GM12873 (cell line): ENCODE measurements at regions not wholly inside any gene's neighbourhood (a gene's known extent, or its start where the extent isn't known, plus 50 kb on each side); places are given as distances from the start of the nearest gene placed in this dataset.

Experiments
- TF ChIP-seq, protein P1 (sequence below): IDR thresholded peaks from 2 replicates; pipeline ENCODE4 v1.5.1; 2012; ENCODE audit warnings: low read depth, mild to moderate bottlenecking, moderate library complexity, low read length, control low read depth; ENCODE audit not compliant: insufficient read depth; ENCODE audit errors: missing control alignments

DNA sequence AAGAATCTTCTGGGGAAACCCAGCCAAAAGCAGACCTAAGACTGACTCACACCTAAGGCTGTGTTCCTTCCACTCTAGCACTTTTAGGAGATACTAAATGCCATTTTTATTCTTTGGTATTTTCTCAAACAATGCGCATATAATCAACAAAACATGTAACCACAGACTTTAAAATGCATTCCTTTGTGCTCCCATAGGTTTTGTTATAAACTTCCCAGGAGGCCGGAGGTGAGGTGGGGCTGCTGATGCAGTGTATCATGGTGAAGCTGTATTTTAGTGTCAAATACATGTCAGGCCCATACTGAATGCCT is 155.2 kb downstream of the BTBD3 start:
- TF ChIP-seq, protein P1, sequence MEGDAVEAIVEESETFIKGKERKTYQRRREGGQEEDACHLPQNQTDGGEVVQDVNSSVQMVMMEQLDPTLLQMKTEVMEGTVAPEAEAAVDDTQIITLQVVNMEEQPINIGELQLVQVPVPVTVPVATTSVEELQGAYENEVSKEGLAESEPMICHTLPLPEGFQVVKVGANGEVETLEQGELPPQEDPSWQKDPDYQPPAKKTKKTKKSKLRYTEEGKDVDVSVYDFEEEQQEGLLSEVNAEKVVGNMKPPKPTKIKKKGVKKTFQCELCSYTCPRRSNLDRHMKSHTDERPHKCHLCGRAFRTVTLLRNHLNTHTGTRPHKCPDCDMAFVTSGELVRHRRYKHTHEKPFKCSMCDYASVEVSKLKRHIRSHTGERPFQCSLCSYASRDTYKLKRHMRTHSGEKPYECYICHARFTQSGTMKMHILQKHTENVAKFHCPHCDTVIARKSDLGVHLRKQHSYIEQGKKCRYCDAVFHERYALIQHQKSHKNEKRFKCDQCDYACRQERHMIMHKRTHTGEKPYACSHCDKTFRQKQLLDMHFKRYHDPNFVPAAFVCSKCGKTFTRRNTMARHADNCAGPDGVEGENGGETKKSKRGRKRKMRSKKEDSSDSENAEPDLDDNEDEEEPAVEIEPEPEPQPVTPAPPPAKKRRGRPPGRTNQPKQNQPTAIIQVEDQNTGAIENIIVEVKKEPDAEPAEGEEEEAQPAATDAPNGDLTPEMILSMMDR = no peak

DNA sequence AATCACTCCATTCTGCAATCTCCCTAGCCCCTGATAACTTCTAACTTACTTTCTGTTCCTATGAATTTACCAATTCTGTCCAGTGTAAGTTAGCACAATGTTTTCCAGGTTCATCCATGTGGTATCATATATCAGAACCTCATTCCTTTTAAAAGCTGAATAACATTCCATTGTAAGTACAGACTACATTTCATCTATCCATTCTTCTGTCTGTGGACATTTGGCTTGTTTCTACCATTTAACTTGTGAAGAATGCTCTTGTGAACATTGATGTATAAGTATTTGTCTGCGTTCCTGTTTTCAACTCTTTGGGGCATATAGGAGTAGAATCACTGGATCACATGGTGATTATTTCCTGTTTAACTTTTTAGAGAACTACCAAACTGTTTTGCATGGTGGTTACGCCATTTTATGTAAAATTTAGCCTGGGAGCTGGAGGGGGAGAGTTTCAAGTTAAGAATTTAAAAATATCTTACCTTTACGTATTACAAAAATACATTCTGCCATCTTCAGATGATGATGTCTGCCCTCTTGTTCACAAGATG is 156.5 kb downstream of the BTBD3 start:
- TF ChIP-seq, protein P1 = no peak

DNA sequence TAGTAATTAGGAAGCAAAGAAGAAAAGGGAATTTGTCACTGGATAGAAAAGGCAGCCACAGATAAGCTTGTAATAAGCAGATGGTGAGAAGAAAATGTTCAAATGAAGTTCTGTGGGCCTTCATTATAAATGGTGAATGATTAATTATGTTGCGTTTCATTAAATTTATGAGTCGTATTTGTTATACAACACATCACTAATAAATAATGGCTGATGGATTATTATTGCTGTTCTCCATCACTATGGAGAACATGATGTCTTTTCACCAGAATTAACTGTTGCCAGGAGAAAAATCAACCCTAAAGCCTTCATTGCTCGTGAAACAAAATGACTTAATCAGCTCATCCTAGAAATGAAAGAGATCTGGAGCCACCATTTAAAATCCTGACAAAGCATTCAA is 158.5 kb downstream of the BTBD3 start:
- TF ChIP-seq, protein P1 = no peak

DNA sequence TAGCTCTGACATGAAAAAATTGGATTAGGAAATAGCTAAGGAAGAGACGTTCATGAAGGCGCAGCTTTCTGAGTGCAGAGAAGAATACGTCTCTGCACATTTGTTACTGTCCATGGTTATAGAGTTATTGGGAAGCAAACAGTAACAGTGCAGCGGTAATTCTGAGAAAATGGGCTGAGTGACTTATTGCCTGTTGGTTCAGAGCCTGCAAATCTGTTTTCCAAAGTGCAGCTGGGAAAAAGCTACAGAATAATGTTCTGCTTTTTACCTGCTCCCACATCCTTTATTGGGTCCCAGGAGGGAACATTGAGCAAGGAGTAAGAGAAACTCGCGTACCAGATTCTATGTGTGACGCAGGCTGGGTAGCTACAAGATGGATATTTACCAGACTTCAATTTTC is 160.2 kb downstream of the BTBD3 start:
- TF ChIP-seq, protein P1 = no peak

DNA sequence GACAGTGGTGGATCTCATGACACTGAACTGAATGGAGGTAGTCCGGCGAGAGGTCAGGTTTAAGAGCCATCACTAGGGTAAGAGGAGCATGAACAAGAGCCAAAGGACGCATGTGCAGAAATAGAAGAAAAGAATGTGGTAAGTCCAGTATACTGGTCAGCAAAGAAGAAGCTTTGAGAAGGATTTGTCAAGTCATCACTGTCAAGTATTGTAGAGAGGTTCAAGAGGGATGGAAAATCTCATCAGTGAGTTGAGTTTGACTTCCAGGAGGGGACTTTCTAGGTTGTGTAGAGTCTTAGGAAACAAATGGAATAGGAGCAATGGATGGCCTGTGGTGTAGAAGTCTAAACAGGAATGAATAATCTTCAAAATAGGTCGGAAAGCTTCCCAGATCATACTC is 161.8 kb downstream of the BTBD3 start:
- TF ChIP-seq, protein P1 = no peak

DNA sequence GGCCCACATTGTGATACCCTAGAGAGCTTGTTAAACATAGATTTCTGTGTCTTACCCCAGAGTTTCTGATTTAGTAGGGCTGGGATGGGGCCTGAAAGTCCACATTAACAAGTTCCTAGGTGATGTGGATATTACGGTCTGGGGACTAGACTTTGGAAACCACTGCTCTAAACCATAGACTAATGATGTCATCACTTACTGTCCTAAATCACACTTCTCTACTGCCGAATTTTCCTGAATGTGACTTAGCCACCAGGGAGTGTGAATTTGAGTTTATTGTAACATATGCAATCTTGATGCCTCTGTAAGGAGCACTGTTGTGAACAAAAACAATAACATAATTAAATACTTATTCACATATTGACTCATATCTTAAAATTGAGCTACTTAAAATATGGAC is 165.6 kb downstream of the BTBD3 start:
- TF ChIP-seq, protein P1 = no peak

DNA sequence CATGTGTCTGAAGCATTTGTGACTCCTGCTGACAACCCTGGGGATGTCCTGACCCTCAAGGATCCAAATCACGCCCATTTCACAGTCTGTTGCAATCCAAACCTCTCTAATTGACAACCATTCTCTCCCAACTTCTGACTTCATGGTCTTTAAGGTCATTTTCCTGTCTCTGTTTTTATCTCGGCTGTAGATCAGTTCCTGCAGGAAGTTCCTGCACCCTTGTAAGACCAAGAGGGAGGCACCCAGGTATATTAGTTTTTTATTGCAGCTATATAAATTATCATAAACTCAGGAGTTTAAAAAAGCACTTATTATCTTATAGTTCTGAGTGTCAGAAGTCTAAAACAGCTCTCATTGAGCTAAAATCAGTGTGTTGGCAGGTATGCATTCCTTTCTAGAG is 166.8 kb downstream of the BTBD3 start:
- TF ChIP-seq, protein P1 = no peak
